ENCODE measurements at regions not wholly inside any gene's neighbourhood (a gene's known extent, or its start where the extent isn't known, plus 50 kb on each side); places are given as distances from the start of the nearest gene placed in this dataset.

GRCh38 chr3:147937891-147938290 is 528.7 kb downstream of the ZIC1 start:
- no peak for DNase-seq (ENCODE audit: low read depth)

- no peak for DNase-seq (ENCODE audit: low read depth)
Observed at GRCh38 chr3:147939425-147939824, 530.3 kb downstream of the ZIC1 start.

- no peak for DNase-seq (ENCODE audit: low read depth)
Observed at GRCh38 chr3:147939839-147940238, 530.7 kb downstream of the ZIC1 start.

GRCh38 chr3:147940405-147941193 is 531.4 kb downstream of the ZIC1 start:
- DNase-seq (ENCODE audit: low read depth): peak; percentile 21

- DNase-seq (ENCODE audit: low read depth): no peak
Observed at GRCh38 chr3:147941969-147942368, 532.8 kb downstream of the ZIC1 start.

GRCh38 chr3:147943265-147943945 is 534.2 kb downstream of the ZIC1 start:
- peak; percentile 90 for DNase-seq (ENCODE audit: low read depth)

GRCh38 chr3:147945968-147946519 is 536.9 kb downstream of the ZIC1 start:
- peak; percentile 94 for DNase-seq (ENCODE audit: low read depth)

- DNase-seq (ENCODE audit: low read depth): no peak
Observed at GRCh38 chr3:147956615-147957014, 547.5 kb downstream of the ZIC1 start.

GRCh38 chr3:147958754-147959153 is 549.6 kb downstream of the ZIC1 start:
- no peak for DNase-seq (ENCODE audit: low read depth)

- DNase-seq (ENCODE audit: low read depth): no peak
Observed at GRCh38 chr3:147960786-147961185, 551.6 kb downstream of the ZIC1 start.

GRCh38 chr3:147962408-147963164 is 553.4 kb downstream of the ZIC1 start:
- DNase-seq (ENCODE audit: low read depth): no peak

GRCh38 chr3:147963711-147964110 is 554.5 kb downstream of the ZIC1 start:
- no peak for DNase-seq (ENCODE audit: low read depth)

GRCh38 chr3:147975165-147975564 is 566.0 kb downstream of the ZIC1 start:
- no peak for DNase-seq (ENCODE audit: low read depth)

GRCh38 chr3:147977001-147977400 is 567.8 kb downstream of the ZIC1 start:
- no peak for DNase-seq (ENCODE audit: low read depth)

- DNase-seq (ENCODE audit: low read depth): no peak
Observed at GRCh38 chr3:147987549-147987948, 578.4 kb downstream of the ZIC1 start.

- DNase-seq (ENCODE audit: low read depth): no peak
Observed at GRCh38 chr3:147989344-147989743, 580.2 kb downstream of the ZIC1 start.

- DNase-seq (ENCODE audit: low read depth): no peak
Observed at GRCh38 chr3:148002705-148003205, 593.6 kb downstream of the ZIC1 start.

- DNase-seq (ENCODE audit: low read depth): no peak
Observed at GRCh38 chr3:148004331-148004730, 595.2 kb downstream of the ZIC1 start.

GRCh38 chr3:148005456-148005855 is 596.3 kb downstream of the ZIC1 start:
- no peak for DNase-seq (ENCODE audit: low read depth)

- peak; percentile 58 for DNase-seq (ENCODE audit: low read depth)
Observed at GRCh38 chr3:148006508-148006907, 597.3 kb downstream of the ZIC1 start.

GRCh38 chr3:148008591-148008990 is 599.4 kb downstream of the ZIC1 start:
- no peak for DNase-seq (ENCODE audit: low read depth)

GRCh38 chr3:148020861-148021260 is 611.7 kb downstream of the ZIC1 start:
- DNase-seq (ENCODE audit: low read depth): no peak

Measured in stromal cell of bone marrow (primary cell).